HPDE6-E6E7 (cell line): ENCODE measurements at regions not wholly inside any gene's neighbourhood (a gene's known extent, or its start where the extent isn't known, plus 50 kb on each side); places are given as distances from the start of the nearest gene placed in this dataset.
A peak's percentile ranks its signal among the peaks of the same experiment; 100 is the strongest.
"Not testable (repeated sequence)": the region's sequence is repeated elsewhere in the genome, so short reads cannot be mapped to it uniquely, and the experiment has no call there.

ENCODE experiments used
- DNase-seq: peaks from one replicate; pipeline ENCODE4 v3.0.0; 2011; ENCODE audit warnings: missing footprints; ENCODE audit errors: extremely low spot score

- no peak for DNase-seq
These were observed 378.3 kb upstream of the WWC1 start for GRCh38 chr5:167912941-167913665.

DNA sequence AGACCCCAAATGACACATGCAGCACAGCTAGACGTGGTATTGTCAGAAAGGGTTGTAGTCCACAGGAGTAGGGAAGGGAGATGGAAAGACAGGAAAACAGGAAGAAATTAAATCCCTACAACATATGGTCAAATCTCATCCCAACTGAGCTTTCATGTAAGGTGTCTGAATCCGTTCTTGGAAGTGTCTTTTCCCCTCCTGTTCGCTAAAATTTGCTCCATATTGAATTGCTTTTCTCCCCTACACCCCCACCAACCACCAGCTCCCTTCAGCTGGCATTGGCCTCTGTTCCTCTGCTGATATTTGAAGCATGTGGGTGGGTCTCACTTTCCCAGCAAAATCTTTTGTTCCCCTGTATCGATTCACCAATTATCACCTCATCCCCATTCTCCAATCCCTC, 376.2 kb upstream of the WWC1 start:
- DNase-seq, result no peak

DNA sequence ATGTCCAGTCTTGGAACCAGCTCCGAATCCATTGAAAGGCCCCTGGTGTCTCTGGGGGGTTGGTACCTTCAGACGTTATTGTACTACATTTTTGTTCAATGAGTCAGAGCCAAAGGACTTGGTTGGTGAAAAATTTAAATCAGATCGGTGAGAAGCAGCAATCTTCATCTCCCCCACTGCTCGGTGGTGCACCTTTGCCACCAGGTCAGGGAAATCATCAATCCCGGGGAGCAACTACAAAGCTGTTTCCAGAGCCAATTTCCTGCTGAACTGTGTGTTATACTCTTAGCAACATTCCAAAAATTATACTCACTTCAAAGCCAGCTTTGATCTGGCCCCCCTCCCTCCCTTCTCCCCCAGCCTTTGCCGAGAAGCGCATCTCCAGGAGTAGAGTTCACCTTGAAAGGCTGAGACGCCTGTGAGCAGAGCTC, 375.2 kb upstream of the WWC1 start:
- no peak for DNase-seq

GRCh38 chr5:167916706-167917105, 374.7 kb upstream of the WWC1 start:
- no peak for DNase-seq

DNA sequence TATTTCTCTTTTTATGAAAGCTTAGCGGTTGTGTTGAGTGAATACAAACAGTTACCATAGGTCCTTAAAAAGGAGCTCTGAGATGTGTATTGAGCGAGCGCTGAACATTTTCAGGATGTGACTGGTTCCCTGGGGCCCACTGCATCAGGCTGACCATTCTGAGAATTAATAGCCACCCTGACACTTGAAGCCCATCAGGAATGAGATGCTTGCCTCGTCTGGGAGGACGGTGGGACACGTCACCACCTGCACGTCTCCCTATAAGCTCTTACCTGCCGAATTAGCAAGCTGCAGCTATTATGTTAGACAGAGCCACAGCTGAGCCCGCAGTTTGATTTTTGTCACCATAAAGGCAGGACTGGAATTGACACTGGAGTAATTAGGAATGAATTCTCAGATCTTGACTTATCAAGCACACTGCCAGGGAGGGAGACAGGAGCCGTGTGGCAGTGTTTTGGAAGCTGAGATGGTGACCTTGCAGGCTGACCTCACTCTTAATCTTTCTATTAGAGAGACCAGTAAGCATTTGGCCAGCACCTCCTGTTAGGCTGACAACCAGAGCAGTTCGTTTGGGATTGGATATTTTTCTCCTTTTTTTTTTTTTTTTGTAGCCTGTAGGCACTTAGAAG, 373.1 kb upstream of the WWC1 start:
- no peak for DNase-seq

DNA sequence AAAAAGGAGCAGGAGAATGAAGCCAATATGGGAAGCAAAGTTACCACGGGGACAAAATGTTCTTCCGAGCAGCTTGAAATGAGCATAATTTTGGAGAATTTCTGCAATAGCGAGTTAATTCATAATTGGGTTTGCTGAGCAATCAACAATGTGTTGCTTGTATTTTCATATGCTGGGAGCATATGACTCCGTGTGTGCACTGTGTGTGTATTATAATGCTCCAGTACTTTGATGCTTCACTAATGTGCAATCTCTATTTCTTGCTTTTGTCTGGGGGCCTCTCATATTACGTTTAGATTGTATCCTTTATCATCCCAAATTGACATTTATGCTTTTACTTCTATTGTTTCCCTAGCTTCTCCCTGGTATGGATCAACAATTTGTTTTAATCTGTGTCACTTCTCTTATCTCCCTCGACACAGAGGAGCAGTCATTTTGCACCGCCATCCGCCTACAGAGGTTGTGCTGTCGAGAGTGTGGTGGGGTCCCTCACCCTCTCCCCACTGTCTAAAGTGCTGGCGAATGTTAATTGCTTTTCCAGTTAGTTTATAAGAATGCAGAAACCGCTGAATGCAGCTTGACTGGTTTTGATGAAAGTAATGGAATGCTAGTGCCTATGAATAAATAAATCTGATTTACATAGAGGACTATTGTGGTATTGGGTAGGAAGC, 372.5 kb upstream of the WWC1 start:
- no peak for DNase-seq

DNA sequence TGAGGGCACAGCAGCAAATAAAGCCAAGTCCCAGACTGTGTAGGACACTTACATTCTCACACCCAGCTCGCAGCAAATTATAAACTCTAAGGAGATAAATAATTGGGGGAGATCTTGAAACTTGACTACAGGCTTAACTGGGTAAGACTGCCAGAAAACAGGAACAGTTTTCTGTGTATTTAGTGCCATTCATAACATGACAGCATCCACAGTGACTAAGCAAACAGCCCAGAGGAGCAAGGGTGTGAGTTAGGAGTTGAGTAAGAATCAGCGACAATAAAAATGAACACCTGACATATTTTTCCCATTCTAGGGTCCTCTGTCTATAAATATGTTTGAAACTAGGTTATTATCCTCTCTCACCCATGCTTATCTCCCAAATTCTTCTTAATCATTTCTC, 370.9 kb upstream of the WWC1 start:
- peak; percentile 17 for DNase-seq

GRCh38 chr5:167921796-167922195, 369.6 kb upstream of the WWC1 start:
- no peak for DNase-seq

GRCh38 chr5:167923396-167923795, 368.0 kb upstream of the WWC1 start:
- no peak for DNase-seq

GRCh38 chr5:167929841-167930240, 361.6 kb upstream of the WWC1 start:
- DNase-seq, result no peak

GRCh38 chr5:167934551-167934971, 356.9 kb upstream of the WWC1 start:
- no peak for DNase-seq

GRCh38 chr5:167936022-167936421, 355.4 kb upstream of the WWC1 start:
- no peak for DNase-seq

DNA sequence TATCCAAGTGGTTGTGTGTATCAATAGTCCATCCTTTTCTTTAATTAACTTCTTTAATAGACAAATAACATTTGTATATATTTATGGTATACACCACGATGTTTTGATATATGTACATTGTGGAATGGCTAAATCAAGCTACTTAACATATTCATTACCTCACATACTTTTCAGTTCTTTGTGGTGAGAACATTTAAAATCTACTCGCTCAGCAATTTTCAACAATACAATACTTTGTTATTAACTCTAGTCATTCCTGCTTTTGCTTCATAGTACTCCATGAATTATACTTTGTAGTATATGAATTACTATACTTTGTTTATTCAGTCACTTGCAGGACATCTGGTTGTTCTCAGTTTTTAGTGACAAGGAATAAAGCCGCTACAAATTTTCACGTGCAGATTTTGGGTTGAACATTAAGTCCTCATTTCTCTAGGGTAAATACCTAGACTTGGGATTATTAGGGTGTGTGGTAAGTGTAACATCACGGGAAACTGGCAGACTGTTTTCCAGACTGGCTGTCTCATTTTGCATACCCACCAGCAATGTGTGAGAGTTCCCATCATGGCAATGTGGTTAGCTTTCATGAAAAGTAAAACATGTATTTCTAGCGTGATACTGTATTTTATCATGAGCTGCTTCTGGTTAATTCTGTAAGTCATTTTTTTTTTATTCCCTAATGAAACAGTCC, 354.4 kb upstream of the WWC1 start:
- no peak for DNase-seq

- DNase-seq, result no peak
These were observed 353.8 kb upstream of the WWC1 start for GRCh38 chr5:167937635-167937998.

GRCh38 chr5:167939686-167940085, 351.8 kb upstream of the WWC1 start:
- peak; percentile 20 for DNase-seq

DNA sequence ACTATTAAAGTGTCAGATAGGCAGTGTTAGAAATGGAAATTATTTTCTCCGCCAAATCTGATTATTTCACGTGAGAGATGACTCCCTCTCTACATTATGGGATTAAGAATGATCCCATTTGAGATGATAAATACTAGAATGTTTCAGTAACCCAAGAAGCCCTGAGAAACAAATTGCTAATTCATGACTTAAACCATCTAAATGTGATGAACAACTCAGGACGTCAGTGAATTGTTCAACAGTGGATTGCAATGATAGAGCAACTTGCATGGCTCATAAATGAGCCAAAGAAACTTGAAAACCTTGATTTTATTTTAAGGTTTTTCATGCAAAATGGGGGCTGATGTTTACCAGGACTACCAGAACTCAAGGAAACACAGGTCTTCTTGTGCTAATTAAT, 350.5 kb upstream of the WWC1 start:
- no peak for DNase-seq

DNA sequence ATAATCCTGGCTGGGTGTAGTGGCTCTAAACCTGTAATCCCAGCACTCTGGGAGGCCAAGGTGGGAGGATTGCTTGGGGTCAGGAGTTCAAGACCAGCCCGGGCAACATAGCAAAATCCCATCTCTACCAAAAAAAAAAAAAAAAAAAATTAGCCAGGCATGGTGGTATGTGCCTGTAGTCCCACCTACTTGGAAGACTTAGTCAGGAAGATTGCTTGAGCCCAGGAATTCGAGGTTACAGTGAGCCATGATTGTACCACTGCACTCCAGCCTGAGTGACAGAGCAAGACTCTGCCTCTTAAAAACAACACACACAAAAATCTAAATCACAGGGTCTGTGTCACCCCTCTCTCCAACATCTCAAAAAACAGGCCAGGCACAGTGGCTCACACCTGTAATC, 349.9 kb upstream of the WWC1 start:
- DNase-seq, result not testable (repeated sequence)

GRCh38 chr5:167943343-167943742, 348.1 kb upstream of the WWC1 start:
- no peak for DNase-seq

GRCh38 chr5:167944121-167944852, 347.2 kb upstream of the WWC1 start:
- DNase-seq, result no peak

DNA sequence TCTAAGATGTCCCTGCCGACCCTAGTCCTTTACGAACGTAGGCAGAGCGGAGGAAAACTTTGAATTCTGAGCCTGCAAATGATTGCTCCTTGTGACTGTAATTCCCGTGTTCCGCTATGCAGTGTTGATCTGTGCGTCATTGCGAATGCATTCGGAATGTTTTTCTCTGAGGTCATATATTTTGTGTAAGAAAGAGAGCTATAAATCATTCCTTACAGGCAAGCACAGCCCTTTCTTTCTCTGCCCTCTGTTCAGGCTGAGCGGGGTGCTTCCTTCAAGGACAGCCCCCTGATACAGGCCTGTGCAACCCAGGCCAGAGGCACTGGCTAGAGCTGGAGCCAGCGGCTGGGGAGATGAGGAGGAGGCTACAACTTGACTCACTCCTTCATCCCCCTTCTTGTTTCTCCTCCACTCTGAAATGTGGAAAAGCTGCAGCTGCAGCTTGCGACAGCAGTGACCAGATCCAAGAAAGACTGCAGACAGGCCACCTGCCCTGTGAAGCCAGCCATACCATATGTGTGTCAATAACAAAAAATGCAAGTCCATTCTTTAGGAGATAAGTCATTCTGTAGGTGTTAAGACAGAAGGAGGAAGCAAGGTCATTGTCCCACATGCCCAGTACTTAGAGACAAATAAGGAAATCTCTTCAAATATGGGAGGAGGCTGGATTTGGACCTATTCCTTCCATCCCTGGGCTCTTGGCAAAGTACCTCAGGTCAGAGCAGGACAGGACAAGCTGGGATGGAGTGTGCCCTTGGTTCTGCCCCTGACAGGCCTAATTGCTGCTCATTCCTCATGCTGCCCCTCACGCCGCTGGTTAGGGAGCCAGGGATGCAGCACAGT, 345.7 kb upstream of the WWC1 start:
- peak; percentile 57 for DNase-seq

DNA sequence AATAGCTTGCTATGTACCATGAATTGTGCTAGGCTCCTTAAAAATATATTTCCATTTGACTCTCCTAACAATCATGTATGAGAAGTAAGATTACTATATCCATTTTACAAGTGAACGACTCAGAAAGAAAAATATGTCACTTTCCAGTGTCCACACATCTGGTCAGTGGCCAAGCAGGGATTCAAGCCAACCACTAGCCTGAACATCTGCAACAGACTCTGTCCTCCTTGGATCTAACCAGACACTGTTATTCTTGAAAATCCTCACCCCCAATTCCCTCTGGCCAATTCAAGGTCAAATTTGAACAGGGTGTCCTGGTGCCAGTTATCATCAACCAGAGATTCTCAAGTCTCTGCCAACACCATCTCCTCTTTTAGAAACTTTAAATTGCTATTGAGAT, 344.1 kb upstream of the WWC1 start:
- no peak for DNase-seq
